ENCODE measurements at regions not wholly inside any gene's neighbourhood (a gene's known extent, or its start where the extent isn't known, plus 50 kb on each side); places are given as distances from the start of the nearest gene placed in this dataset.

GRCh38 chr15:47273864-47274263 lies 443.4 kb upstream of the SEMA6D start:
- POLR2A ChIA-PET, result no interaction called here
- H3K4me3 ChIP-seq (replicated peaks in 1 of 3; ENCODE audit: insufficient read depth in 1 of 3, low read depth in 2 of 3, low read length in 3 of 3), result no peak overlapping the region
- no TSS peak for BruUV-seq (replicated peaks)

More at GRCh38 chr15:47273864-47274263, 443.4 kb upstream of the SEMA6D start:
- H3K27ac ChIP-seq (ENCODE audit: extremely low read length, insufficient read depth, low read length), result no peak overlapping the region
- no peaks in the 10 kb centered on the region for H4K20me1 ChIP-seq (ENCODE audit: insufficient read depth, low read length)
- FAIRE-seq (no peak), DNase-seq (ENCODE audit: low spot score) (no peak), ATAC-seq (no peak)
- in situ Hi-C loops (cut with HindIII; ENCODE audit: extremely low pct_ligation_motif_present, low pct_unique_long_range_greater_than_20kb) (no loop called here), intact Hi-C loops (cut with micrococcal nuclease; ENCODE audit: unreplicated experiment) (no loop called here)
- no peaks in the 10 kb centered on the region for H3K4me1 ChIP-seq (ENCODE audit: insufficient read depth, low read length)
- no peak overlapping the region for H3K9ac ChIP-seq (ENCODE audit: insufficient read depth, low read depth, low read length)
- H3K4me2 ChIP-seq (ENCODE audit: low read depth, low read length), result no peak overlapping the region
- no peak for TF ChIP-seq BRD4 (CRISPR knock-in tag; IDR thresholded peaks at IDR 0.05)
- TF ChIP-seq USF2 (IDR thresholded peaks at IDR 0.05; ENCODE audit: low read depth, low read length), result no peak
- TF ChIP-seq USF2 (CRISPR knock-in tag; IDR thresholded peaks at IDR 0.05; ENCODE audit: borderline replicate concordance), result no peak
- no peak for TF ChIP-seq ZNF616 (CRISPR knock-in tag; IDR thresholded peaks at IDR 0.05; ENCODE audit: low read depth)
- no peak for TF ChIP-seq NR2F6 (IDR thresholded peaks at IDR 0.05)
- no peak for TF ChIP-seq NR2F6 (CRISPR knock-in tag; IDR thresholded peaks at IDR 0.05)
- no peak for TF ChIP-seq ZNF879 (CRISPR knock-in tag; IDR thresholded peaks at IDR 0.05)
- TF ChIP-seq ZNF350 (CRISPR knock-in tag; IDR thresholded peaks at IDR 0.05; ENCODE audit: borderline replicate concordance, low read depth), result no peak
- no peak for TF ChIP-seq PHF5A (CRISPR knock-in tag; IDR thresholded peaks at IDR 0.05; ENCODE audit: low read depth, unreplicated experiment)
- TF ChIP-seq THAP11 (CRISPR knock-in tag; IDR thresholded peaks at IDR 0.05), result no peak
- TF ChIP-seq MAFF (IDR thresholded peaks at IDR 0.05; ENCODE audit: low read depth, low read length), result no peak
- no peak for TF ChIP-seq SIX4 (CRISPR knock-in tag; IDR thresholded peaks at IDR 0.05)
- TF ChIP-seq, protein P1, sequence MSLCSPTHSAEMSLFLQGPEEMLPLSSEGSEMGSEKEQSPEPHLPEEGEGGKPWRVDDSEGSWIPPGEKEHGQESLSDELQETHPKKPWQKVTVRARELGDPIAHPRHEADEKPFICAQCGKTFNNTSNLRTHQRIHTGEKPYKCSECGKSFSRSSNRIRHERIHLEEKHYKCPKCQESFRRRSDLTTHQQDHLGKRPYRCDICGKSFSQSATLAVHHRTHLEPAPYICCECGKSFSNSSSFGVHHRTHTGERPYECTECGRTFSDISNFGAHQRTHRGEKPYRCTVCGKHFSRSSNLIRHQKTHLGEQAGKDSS (CRISPR knock-in tag; IDR thresholded peaks at IDR 0.05; ENCODE audit: borderline replicate concordance, low read depth), result no peak
- no peak for TF ChIP-seq CEBPG (CRISPR knock-in tag; IDR thresholded peaks at IDR 0.05)
- TF ChIP-seq BHLHE40 (IDR thresholded peaks at IDR 0.05; ENCODE audit: low read length), result no peak
- no peak for TF ChIP-seq AHR (CRISPR knock-in tag; IDR thresholded peaks at IDR 0.05)
- TF ChIP-seq ZBTB7B (CRISPR knock-in tag; IDR thresholded peaks at IDR 0.05), result no peak
- TF ChIP-seq ZNF280D (CRISPR knock-in tag; IDR thresholded peaks at IDR 0.05), result no peak
- H2AFZ ChIP-seq (ENCODE audit: low read length), result no peak overlapping the region
- CTCF ChIA-PET (ENCODE audit: low intra/inter-chr PET ratio, low total read pairs), result no interaction called here
- H3K79me2 ChIP-seq (ENCODE audit: insufficient read depth, low read length), result no peaks in the 10 kb centered on the region
- no peaks in the 10 kb centered on the region for H3K36me3 ChIP-seq (replicated peaks in 1 of 2; ENCODE audit: control insufficient read depth in 1 of 2, insufficient read depth in 2 of 2, low read length in 2 of 2)
- H3K9me3 ChIP-seq (ENCODE audit: low read length), result peaks cover 66% of the 10 kb centered on the region
- H3K27me3 ChIP-seq (ENCODE audit: control insufficient read depth in 1 of 2, insufficient read depth in 2 of 2, low read length in 2 of 2), result no peaks in the 10 kb centered on the region
- 1% methylated on average over 3 of the region's 3 CpGs for WGBS (ENCODE audit: low lambda C conversion rate)
